ENCODE measurements at regions not wholly inside any gene's neighbourhood (a gene's known extent, or its start where the extent isn't known, plus 50 kb on each side); places are given as distances from the start of the nearest gene placed in this dataset.

DNA sequence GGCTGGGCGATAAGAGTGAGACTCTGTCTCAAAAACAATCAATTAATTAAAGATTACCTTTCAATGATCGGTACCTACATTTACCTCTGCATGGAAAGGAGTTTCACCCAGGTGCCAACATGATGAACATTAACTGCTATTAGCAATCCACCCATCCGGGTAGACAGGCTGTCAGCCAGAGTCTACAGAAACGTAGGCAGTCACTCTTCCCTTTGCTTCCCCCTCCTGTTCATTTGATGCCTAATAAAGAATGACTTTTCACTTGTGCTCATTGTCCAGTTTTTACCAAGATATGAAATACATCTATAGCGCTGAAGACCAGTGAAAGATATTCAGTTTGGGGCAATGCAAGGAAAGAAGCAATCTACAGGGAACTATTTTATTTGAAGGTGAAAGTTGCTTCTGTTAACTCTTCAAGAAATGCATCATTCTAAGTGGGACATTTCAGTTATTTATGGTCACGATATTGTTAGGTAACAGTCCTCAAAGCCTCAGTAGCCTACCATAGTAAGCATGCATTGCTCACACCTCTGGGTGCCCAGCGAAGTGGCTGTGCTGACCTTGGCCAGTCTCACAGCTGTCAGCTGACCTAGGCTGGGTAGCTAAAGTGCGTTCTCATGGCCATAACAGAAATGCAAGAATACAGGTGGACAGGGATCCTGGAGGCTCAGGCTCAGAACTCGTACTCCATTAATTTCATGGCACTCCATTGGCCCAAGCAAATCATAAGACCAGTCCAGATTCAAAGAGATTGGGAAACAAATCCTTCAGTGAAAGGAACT lies 87.2 kb upstream of the DMRT1 start:
- Histone ChIP-seq H3K4me3 (ENCODE audit: low read length) (no peak overlapping the region), H3K36me3 (ENCODE audit: control insufficient read depth, insufficient read depth, low read length) (no peaks in the 10 kb centered on the region), H3K27ac (ENCODE audit: low read depth, low read length) (no peak overlapping the region), H3K9me3 (ENCODE audit: control insufficient read depth, low read length) (no peaks in the 10 kb centered on the region), H3K4me1 (ENCODE audit: control insufficient read depth, insufficient read depth, low read length) (no peaks in the 10 kb centered on the region), H3K9ac (ENCODE audit: extremely low read depth, low read length, poor library complexity, severe bottlenecking) (no peak overlapping the region), H3K27me3 (ENCODE audit: control insufficient read depth, insufficient read depth, low read length, poor library complexity, severe bottlenecking) (no peaks in the 10 kb centered on the region)
- H3K36me3 Mint-ChIP-seq (ENCODE audit: low read depth): peaks cover 13% of the 10 kb centered on the region
- TF ChIP-seq, protein P1, sequence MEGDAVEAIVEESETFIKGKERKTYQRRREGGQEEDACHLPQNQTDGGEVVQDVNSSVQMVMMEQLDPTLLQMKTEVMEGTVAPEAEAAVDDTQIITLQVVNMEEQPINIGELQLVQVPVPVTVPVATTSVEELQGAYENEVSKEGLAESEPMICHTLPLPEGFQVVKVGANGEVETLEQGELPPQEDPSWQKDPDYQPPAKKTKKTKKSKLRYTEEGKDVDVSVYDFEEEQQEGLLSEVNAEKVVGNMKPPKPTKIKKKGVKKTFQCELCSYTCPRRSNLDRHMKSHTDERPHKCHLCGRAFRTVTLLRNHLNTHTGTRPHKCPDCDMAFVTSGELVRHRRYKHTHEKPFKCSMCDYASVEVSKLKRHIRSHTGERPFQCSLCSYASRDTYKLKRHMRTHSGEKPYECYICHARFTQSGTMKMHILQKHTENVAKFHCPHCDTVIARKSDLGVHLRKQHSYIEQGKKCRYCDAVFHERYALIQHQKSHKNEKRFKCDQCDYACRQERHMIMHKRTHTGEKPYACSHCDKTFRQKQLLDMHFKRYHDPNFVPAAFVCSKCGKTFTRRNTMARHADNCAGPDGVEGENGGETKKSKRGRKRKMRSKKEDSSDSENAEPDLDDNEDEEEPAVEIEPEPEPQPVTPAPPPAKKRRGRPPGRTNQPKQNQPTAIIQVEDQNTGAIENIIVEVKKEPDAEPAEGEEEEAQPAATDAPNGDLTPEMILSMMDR (conservative IDR thresholded peaks at IDR 0.05): no peak
- no peaks in the 10 kb centered on the region for H3K27me3 Mint-ChIP-seq (ENCODE audit: insufficient read depth)
- no peak overlapping the region for H3K4me3 Mint-ChIP-seq
- no peak for DNase-seq
- peaks cover 2% of the 10 kb centered on the region for H3K9me3 Mint-ChIP-seq
- peaks cover 11% of the 10 kb centered on the region for H3K4me1 Mint-ChIP-seq
- WGBS, 2 experiments (ENCODE audit: insufficient coverage in 1 of 2, insufficient read length in 1 of 2): 92 to 98% methylated on average over 8 to 9 of the region's 9 CpGs
- H3K27ac Mint-ChIP-seq: no peak overlapping the region

DNA sequence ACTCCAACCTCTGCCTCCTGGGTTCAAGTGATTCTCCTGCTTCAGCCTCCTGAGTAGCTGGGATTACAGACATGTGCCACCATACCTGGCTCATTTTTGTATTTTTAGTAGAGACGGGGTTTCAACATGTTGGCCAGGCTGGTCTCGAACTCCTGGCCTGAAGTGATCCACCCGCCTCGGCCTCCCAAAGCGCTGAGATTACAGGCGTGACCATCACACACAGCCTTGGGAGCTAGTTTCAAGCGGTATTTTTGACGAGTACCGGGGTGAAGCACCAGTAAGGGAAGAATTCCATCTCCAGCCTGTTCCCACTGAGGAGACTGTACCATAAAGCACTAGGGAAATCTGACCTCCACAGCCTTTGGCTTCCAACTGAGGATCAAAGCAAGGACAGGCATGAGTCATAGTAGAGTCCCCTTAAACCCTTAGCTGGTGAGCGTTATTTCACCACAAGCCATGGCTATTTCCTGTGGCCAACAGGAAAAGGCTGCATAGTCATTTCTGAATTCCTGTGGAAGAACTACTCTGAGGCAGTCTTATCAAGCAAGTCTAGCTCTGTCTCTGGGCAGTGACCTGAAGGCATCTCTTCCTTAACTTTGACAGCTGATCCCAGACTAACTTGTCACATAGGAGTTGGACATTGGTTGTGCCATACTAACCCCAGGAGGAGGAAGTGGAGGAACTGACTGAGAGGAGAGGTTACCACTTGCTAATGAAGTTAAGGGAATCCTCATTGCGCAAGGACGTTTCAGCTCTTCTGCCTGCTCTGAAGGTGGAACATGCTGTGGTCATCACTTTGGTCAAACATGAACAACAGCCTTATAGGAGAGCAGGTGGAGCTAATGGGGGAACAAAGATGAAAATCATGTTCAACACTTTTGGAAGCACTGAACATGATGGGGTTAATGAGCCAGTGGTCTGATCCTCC lies 85.8 kb upstream of the DMRT1 start:
- no peaks in the 10 kb centered on the region for H3K27me3 ChIP-seq (ENCODE audit: control insufficient read depth, insufficient read depth, low read length, poor library complexity, severe bottlenecking)
- H3K4me1 ChIP-seq (ENCODE audit: control insufficient read depth, insufficient read depth, low read length): no peaks in the 10 kb centered on the region
- Mint-ChIP-seq H3K27ac (no peak overlapping the region), H3K9me3 (peaks cover 2% of the 10 kb centered on the region), H3K36me3 (ENCODE audit: low read depth) (peaks cover 11% of the 10 kb centered on the region), H3K4me3 (no peak overlapping the region), H3K27me3 (ENCODE audit: insufficient read depth) (no peaks in the 10 kb centered on the region), H3K4me1 (peaks cover 12% of the 10 kb centered on the region)
- no peaks in the 10 kb centered on the region for H3K9me3 ChIP-seq (ENCODE audit: control insufficient read depth, low read length)
- no peak overlapping the region for H3K4me3 ChIP-seq (ENCODE audit: low read length)
- WGBS, 2 experiments (ENCODE audit: insufficient coverage in 1 of 2, insufficient read length in 1 of 2): 93 to 94% methylated on average over 12 of the region's 12 CpGs
- TF ChIP-seq, protein P1 (conservative IDR thresholded peaks at IDR 0.05): no peak
- no peak overlapping the region for H3K27ac ChIP-seq (ENCODE audit: low read depth, low read length)
- H3K36me3 ChIP-seq (ENCODE audit: control insufficient read depth, insufficient read depth, low read length): no peaks in the 10 kb centered on the region
- H3K9ac ChIP-seq (ENCODE audit: extremely low read depth, low read length, poor library complexity, severe bottlenecking): no peak overlapping the region
- no peak for DNase-seq

DNA sequence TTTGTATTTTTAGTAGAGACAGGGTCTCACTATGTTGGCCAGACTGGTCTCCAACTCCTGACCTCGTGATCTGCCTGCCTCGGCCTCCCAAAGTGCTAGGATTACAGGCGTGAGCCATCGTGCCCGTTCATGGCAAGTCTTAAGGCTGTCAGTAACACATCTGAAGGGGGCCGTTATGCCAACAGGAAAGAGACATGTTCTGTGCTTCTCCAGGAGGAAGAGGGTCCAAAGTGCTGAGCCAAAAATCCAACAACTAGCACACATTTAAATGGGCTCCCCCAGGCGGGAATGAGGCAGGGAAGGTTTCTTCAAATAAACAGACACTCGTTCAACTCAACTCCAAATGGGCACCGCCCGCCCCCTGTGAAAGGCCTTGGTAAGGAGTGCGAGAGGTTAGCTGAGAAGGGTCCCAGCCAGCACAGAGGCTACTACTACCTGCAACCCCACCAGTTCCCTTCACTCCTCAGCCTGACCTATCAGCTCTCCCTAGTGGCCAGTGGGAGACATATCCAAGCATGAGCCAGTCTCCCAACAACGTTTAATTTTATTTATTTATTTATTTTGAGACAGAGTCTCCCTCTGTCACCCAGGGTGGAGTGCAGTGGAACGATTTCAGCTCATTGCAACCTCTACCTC lies 84.1 kb upstream of the DMRT1 start:
- no peaks in the 10 kb centered on the region for H3K27me3 Mint-ChIP-seq (ENCODE audit: insufficient read depth)
- no peak overlapping the region for H3K9ac ChIP-seq (ENCODE audit: extremely low read depth, low read length, poor library complexity, severe bottlenecking)
- no peak overlapping the region for H3K27ac Mint-ChIP-seq
- H3K9me3 Mint-ChIP-seq: peaks cover 2% of the 10 kb centered on the region
- no peak overlapping the region for H3K4me3 Mint-ChIP-seq
- TF ChIP-seq, protein P1 (conservative IDR thresholded peaks at IDR 0.05): peak; percentile 86
- whole genome bisulfite sequencing, 2 experiments (ENCODE audit: insufficient coverage in 1 of 2, insufficient read length in 1 of 2): 78 to 89% methylated on average over 3 to 13 of the region's 13 CpGs
- peaks cover 12% of the 10 kb centered on the region for H3K4me1 Mint-ChIP-seq
- no peaks in the 10 kb centered on the region for H3K27me3 ChIP-seq (ENCODE audit: control insufficient read depth, insufficient read depth, low read length, poor library complexity, severe bottlenecking)
- no peaks in the 10 kb centered on the region for H3K9me3 ChIP-seq (ENCODE audit: control insufficient read depth, low read length)
- peak; percentile 86 for DNase-seq
- no peaks in the 10 kb centered on the region for H3K4me1 ChIP-seq (ENCODE audit: control insufficient read depth, insufficient read depth, low read length)
- H3K36me3 Mint-ChIP-seq (ENCODE audit: low read depth): peaks cover 8% of the 10 kb centered on the region
- no peak overlapping the region for H3K4me3 ChIP-seq (ENCODE audit: low read length)
- no peaks in the 10 kb centered on the region for H3K36me3 ChIP-seq (ENCODE audit: control insufficient read depth, insufficient read depth, low read length)
- H3K27ac ChIP-seq (ENCODE audit: low read depth, low read length): no peak overlapping the region
